Neural progenitor cell (in vitro differentiated cells): ENCODE measurements at regions not wholly inside any gene's neighbourhood (a gene's known extent, or its start where the extent isn't known, plus 50 kb on each side); places are given as distances from the start of the nearest gene placed in this dataset.

Source experiments
- CTCF ChIP-seq: fragments of 200-600 bp; sonication (generic); IDR thresholded peaks from 2 replicates; pipeline ENCODE4 v1.5.1; 2017; ENCODE audit warnings: antibody characterized with exemption, mild to moderate bottlenecking
- EZH2 ChIP-seq: fragments of 200-600 bp; sonication (generic); IDR thresholded peaks from 2 replicates; pipeline ENCODE4 v1.6.1; 2017; ENCODE audit warnings: antibody characterized with exemption, mild to moderate bottlenecking, moderate library complexity

- no peak for TF ChIP-seq CTCF
- no peak for TF ChIP-seq EZH2
These were observed 54.8 kb upstream of the ASB18 start for GRCh38 chr2:236319036-236319435.
